Lung (tissue), 11 donors: ENCODE measurements at regions not wholly inside any gene's neighbourhood (a gene's known extent, or its start where the extent isn't known, plus 50 kb on each side); places are given as distances from the start of the nearest gene placed in this dataset.
A peak's percentile ranks its signal among the peaks of the same experiment; 100 is the strongest.

Experiments
- ATAC-seq: fragments of 200-7000 bp; cut with Tn5 transposase; one replicate; pipeline ENCODE4 v1.9.1; 2020; ENCODE audit warnings: moderate number of reproducible peaks; ENCODE audit not compliant: insufficient read depth, low FRiP score
- DNase-seq, 3 donors: peaks; one replicate each; pipeline ENCODE4 v3.0.0-alpha.2; 2013 to 2017
- H3K27ac ChIP-seq, 2 donors: one replicate each; pipeline ENCODE4 v1.5.1; 2013; ENCODE audit warnings: mild to moderate bottlenecking in 2 of 2, moderate library complexity in 2 of 2, control low read depth in 1 of 2, inconsistent platforms in 1 of 2, low read depth in 1 of 2, low read length in 1 of 2
- H3K27me3 ChIP-seq, 3 donors: one replicate each; pipeline ENCODE4 v1.5.1; 2013; ENCODE audit warnings: low read length in 2 of 3; ENCODE audit not compliant: control insufficient read depth in 3 of 3, insufficient read depth in 3 of 3
- H3K36me3 ChIP-seq, 4 donors: one replicate each; pipeline ENCODE4 v1.5.1; 2013; ENCODE audit warnings: low read length in 4 of 4, mild to moderate bottlenecking in 1 of 4, moderate library complexity in 1 of 4; ENCODE audit not compliant: control insufficient read depth in 4 of 4, insufficient read depth in 4 of 4
- H3K4me1 ChIP-seq, 5 donors: one replicate each; pipeline ENCODE4 v1.5.1; 2013; ENCODE audit warnings: low read length in 5 of 5, mild to moderate bottlenecking in 2 of 5, moderate library complexity in 1 of 5; ENCODE audit not compliant: control insufficient read depth in 5 of 5, insufficient read depth in 5 of 5
- H3K4me3 ChIP-seq: one replicate; pipeline ENCODE4 v1.5.1; 2013; ENCODE audit warnings: mild to moderate bottlenecking, control low read depth, moderate library complexity
- H3K9ac ChIP-seq, 2 donors: one replicate each; pipeline ENCODE4 v1.5.1; 2013; ENCODE audit warnings: low read length in 2 of 2, control low read depth in 1 of 2; ENCODE audit not compliant: insufficient read depth in 1 of 2
- H3K9me3 ChIP-seq, 4 donors: one replicate each; pipeline ENCODE4 v1.5.1; 2013; ENCODE audit warnings: low read length in 3 of 4, mild to moderate bottlenecking in 1 of 4, moderate library complexity in 1 of 4; ENCODE audit not compliant: control insufficient read depth in 4 of 4, insufficient read depth in 3 of 4
- WGBS, 2 donors: extraction: QIAGEN DNeasy Blood & Tissue Kit; methylation state at CpG; one replicate each; pipeline ENCODE4 v1.1.7; 2013; 5-methylcytosine and 5-hydroxymethylcytosine counted together
- TF ChIP-seq, protein P1 (sequence below): IDR thresholded peaks from 2 replicates; pipeline ENCODE4 v1.5.1; 2012; ENCODE audit warnings: mild to moderate bottlenecking; ENCODE audit errors: control extremely low read depth, extremely low read depth
- donor health status: control.
- donor health status: control.
- donor health status: Bipolar disorder and iron deficiency.
- donor health status: healthy.
- donor health status: DM: yes; HTN: yes; CAD: no.

DNA sequence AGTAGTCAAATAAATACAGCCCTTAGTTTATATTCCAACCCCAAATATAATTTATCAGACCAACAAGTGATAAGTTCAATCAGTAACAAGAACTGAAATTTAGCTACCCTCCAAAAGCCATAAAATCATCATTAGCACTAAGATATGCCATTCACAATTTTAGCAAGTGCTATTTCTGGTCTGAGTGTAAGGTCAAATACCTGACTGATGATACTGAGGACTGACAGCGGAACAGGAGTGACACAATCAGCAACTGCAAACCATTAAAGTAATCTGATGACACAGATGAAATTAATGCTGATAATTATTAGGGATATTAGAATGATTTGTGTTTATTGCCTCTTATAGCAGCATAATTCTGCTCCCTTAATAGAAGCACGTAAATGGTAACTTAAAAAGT, 152.7 kb upstream of the SPHKAP start:
- no peak overlapping the region for H3K9ac ChIP-seq
- H3K4me3 ChIP-seq, result no peak overlapping the region
- peaks cover 0 to 3% (median 1%) of the 10 kb centered on the region in 4 donors for H3K9me3 ChIP-seq
- DNase-seq, result no peak
- ATAC-seq, result no peak
- no peak overlapping the region for H3K27ac ChIP-seq
- 81 to 87% methylated on average over 2 of the region's 2 CpGs for WGBS, 2 donors
- no peaks in the 10 kb centered on the region for H3K36me3 ChIP-seq
- H3K27me3 ChIP-seq, result no peaks in the 10 kb centered on the region
- peaks cover 0 to 2% (median 0%) of the 10 kb centered on the region in 5 donors for H3K4me1 ChIP-seq
- TF ChIP-seq, protein P1, sequence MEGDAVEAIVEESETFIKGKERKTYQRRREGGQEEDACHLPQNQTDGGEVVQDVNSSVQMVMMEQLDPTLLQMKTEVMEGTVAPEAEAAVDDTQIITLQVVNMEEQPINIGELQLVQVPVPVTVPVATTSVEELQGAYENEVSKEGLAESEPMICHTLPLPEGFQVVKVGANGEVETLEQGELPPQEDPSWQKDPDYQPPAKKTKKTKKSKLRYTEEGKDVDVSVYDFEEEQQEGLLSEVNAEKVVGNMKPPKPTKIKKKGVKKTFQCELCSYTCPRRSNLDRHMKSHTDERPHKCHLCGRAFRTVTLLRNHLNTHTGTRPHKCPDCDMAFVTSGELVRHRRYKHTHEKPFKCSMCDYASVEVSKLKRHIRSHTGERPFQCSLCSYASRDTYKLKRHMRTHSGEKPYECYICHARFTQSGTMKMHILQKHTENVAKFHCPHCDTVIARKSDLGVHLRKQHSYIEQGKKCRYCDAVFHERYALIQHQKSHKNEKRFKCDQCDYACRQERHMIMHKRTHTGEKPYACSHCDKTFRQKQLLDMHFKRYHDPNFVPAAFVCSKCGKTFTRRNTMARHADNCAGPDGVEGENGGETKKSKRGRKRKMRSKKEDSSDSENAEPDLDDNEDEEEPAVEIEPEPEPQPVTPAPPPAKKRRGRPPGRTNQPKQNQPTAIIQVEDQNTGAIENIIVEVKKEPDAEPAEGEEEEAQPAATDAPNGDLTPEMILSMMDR, result no peak

DNA sequence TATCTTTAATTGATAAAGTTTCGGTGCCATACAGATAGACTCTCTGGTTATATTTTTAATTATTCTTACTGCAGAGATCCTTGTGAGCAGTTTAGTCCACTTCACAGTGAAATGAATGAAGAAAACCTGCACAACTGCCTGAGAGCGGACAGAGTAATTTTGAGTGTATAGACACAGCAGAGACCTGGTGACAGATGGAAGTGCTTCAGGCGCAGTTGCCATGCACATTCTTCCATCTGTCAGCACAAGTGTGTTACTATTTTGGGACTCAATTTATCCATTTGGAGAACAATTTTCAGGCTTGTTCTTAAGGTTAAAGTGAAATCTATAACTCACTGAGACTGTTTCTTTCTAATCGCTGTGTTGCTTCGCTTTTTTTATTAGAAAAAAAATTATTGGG, 147.8 kb upstream of the SPHKAP start:
- H3K9me3 ChIP-seq, result peaks cover 0 to 6% (median 4%) of the 10 kb centered on the region in 4 donors
- no peak for ATAC-seq
- H3K4me3 ChIP-seq, result no peak overlapping the region
- H3K27me3 ChIP-seq, result no peaks in the 10 kb centered on the region
- 85 to 95% methylated on average over 5 of the region's 5 CpGs for WGBS, 2 donors
- H3K9ac ChIP-seq, result no peak overlapping the region
- no peaks in the 10 kb centered on the region for H3K36me3 ChIP-seq
- DNase-seq, result peak in 1 of 3 donors; percentile 19
- TF ChIP-seq, protein P1, result no peak
- no peak overlapping the region for H3K27ac ChIP-seq
- peaks cover 0 to 2% (median 0%) of the 10 kb centered on the region in 5 donors for H3K4me1 ChIP-seq

DNA sequence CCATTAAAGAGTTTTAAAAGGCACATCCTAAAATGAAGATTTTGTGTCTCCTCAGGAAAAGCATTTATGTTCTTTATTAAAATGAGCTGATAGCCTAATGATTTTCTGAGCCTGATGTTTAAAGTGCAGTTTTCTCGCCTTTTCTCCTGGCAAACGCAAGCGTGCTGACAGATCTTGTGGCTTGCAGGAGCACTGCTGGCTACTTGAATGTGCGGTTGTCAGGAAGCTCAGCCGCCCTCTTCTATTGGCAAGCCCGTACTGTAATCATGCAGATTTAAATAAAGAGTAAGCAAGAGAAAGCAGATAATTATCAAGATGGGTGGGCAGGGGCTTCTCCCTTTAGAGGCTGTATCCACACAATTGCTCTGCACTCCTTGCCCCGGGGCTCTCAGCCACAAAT, 139.5 kb upstream of the SPHKAP start:
- no peak overlapping the region for H3K27ac ChIP-seq
- WGBS, 2 donors, result 80 to 81% methylated on average over 7 of the region's 7 CpGs
- no peaks in the 10 kb centered on the region for H3K36me3 ChIP-seq
- TF ChIP-seq, protein P1, result no peak
- no peak overlapping the region for H3K9ac ChIP-seq
- no peak overlapping the region for H3K4me3 ChIP-seq
- peaks cover 0 to 6% (median 0%) of the 10 kb centered on the region in 5 donors for H3K4me1 ChIP-seq
- ATAC-seq (no peak), DNase-seq (peak; percentile 18 to 59 (median 22))
- H3K9me3 ChIP-seq, result no peaks in the 10 kb centered on the region
- H3K27me3 ChIP-seq, result no peaks in the 10 kb centered on the region

DNA sequence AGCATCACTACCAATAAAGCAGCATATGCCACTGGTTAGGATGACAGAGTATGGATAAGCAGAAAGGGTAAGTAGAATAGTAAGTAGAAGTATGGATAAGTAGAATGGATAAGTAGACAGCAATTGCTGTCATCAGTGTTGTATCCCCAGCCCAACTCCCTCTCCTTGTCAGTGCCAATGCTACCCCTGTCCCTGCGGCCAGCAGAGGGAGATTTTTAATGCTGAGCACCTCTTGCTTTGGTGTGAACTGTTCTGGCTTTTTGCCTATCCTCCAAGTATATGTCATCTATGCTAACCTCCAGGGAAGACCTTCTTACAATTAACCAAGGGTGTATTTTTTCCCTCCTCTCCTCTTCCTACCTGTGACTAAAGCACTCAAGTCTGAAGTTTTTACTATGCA, 136.7 kb upstream of the SPHKAP start:
- Histone ChIP-seq H3K9me3 (no peaks in the 10 kb centered on the region), H3K9ac (no peak overlapping the region), H3K4me3 (no peak overlapping the region), H3K36me3 (no peaks in the 10 kb centered on the region), H3K27ac (no peak overlapping the region), H3K27me3 (no peaks in the 10 kb centered on the region), H3K4me1 (peaks cover 0 to 6% (median 0%) of the 10 kb centered on the region in 5 donors)
- peak; percentile 22 to 44 (median 36) for DNase-seq
- WGBS, 2 donors, result 44 to 56% methylated on average over 1 of the region's 1 CpG
- TF ChIP-seq, protein P1, result no peak
- no peak for ATAC-seq
